Mucosa of descending colon (tissue), 3 donors: ENCODE measurements at regions not wholly inside any gene's neighbourhood (a gene's known extent, or its start where the extent isn't known, plus 50 kb on each side); places are given as distances from the start of the nearest gene placed in this dataset.

Source experiments
- ATAC-seq: fragments of 200-7000 bp; cut with Tn5 transposase; one replicate; pipeline ENCODE4 v1.9.1; 2020; ENCODE audit warnings: mild to moderate bottlenecking, moderate library complexity
- DNase-seq, 3 donors: peaks; one replicate each; pipeline ENCODE4 v3.0.0-alpha.2; 2020
- H3K36me3 ChIP-seq: fragments of 200-600 bp; one replicate; pipeline ENCODE4 v1.8.0; 2021; ENCODE audit warnings: low read depth, mild to moderate bottlenecking
- H3K4me1 ChIP-seq: fragments of 200-600 bp; one replicate; pipeline ENCODE4 v1.8.0; 2021; ENCODE audit warnings: low read depth, mild to moderate bottlenecking
- H3K4me3 ChIP-seq: fragments of 200-600 bp; one replicate; pipeline ENCODE4 v1.8.0; 2021; ENCODE audit warnings: mild to moderate bottlenecking
- H3K9me3 ChIP-seq: fragments of 200-600 bp; one replicate; pipeline ENCODE4 v1.8.0; 2021; ENCODE audit warnings: mild to moderate bottlenecking
- CTCF ChIP-seq: fragments of 200-600 bp; IDR thresholded peaks from one replicate; pipeline ENCODE4 v1.8.0; 2022; ENCODE audit warnings: antibody characterized with exemption, mild to moderate bottlenecking
- intact Hi-C, 2 donors: fragments of 100-400 bp; cut with DNase I in 1 of 2; cut with micrococcal nuclease in 1 of 2; formaldehyde crosslinking; loops; one replicate each; pipeline versions ENCODE4 v1.11.0 to v1.11.1; 2022; cut with DNase I, micrococcal nuclease
- donor health status: DM: no; HTN: no; CAD: no; lungs with moderate emphysema.
- donor health status: DM: no; HTN: no; CAD: no.
- donor health status: DM: no; HTN: yes; CAD: no.

DNA sequence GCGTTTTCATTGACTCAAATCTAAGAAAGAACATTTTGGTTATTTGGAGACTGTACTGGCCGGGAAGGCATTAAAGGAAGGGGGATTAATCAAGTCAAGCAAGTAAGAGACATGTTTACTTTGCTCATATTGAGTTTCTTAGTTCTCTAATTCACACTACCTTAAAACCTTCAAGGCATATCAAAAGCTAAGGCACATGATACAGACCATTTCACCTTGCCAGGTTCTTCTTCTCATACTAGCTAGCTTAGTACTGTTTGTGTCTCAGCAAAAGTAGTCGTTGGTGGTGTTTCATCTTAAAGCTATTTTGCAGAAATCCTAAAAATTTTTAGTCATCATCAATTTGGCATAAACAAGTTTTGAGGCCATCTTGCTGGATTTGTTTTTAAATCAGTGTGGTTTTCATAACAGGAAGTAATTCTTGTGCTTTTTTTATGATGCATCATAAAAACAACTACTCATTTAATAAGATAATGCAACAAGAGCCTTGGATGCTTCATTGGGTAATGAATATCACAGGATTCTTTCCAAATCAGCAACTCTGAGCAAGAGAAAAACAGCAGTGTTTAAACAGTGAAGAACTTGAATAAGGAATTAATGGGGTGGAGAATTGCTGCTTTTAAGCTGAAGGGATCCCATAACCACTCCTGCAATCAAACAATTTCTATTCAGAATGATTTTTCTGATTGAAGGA lies 425.3 kb downstream of the EPM2A start:
- H3K4me1 ChIP-seq: no peaks in the 10 kb centered on the region
- H3K4me3 ChIP-seq: no peak overlapping the region
- intact Hi-C loops: no loop called here
- ATAC-seq (no peak), DNase-seq (no peak)
- no peak for TF ChIP-seq CTCF
- no peaks in the 10 kb centered on the region for H3K36me3 ChIP-seq
- H3K9me3 ChIP-seq: no peaks in the 10 kb centered on the region

DNA sequence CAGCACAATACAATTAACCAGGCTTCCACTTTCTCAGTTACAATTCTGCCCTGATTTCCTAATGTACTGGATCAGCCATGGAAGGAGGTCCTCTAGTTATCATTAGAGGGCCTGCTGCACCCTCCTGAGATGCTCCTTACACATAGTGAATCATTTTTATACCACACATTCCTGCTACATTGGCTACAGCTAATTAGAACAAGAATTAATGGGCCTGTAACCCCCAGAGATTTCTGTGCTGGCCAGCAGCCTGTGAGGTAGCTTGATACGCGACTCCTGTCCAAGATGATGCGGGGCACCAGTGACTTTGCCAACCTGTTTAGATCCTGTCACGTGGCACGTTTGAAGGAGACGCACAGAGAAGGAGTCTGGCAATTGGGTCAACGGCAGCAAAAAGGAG lies 422.8 kb downstream of the EPM2A start:
- Histone ChIP-seq H3K36me3 (no peaks in the 10 kb centered on the region), H3K4me3 (no peak overlapping the region), H3K9me3 (no peaks in the 10 kb centered on the region), H3K4me1 (no peaks in the 10 kb centered on the region)
- TF ChIP-seq CTCF: no peak
- ATAC-seq (no peak), DNase-seq (no peak)
- intact Hi-C loops: no loop called here

- DNase-seq (no peak), ATAC-seq (no peak)
- intact Hi-C loops: no loop called here
- no peak overlapping the region for H3K4me3 ChIP-seq
- no peaks in the 10 kb centered on the region for H3K4me1 ChIP-seq
- no peaks in the 10 kb centered on the region for H3K36me3 ChIP-seq
- H3K9me3 ChIP-seq: no peaks in the 10 kb centered on the region
- no peak for TF ChIP-seq CTCF
Measured at GRCh38 chr6:145313041-145313855, 422.1 kb downstream of the EPM2A start.

DNA sequence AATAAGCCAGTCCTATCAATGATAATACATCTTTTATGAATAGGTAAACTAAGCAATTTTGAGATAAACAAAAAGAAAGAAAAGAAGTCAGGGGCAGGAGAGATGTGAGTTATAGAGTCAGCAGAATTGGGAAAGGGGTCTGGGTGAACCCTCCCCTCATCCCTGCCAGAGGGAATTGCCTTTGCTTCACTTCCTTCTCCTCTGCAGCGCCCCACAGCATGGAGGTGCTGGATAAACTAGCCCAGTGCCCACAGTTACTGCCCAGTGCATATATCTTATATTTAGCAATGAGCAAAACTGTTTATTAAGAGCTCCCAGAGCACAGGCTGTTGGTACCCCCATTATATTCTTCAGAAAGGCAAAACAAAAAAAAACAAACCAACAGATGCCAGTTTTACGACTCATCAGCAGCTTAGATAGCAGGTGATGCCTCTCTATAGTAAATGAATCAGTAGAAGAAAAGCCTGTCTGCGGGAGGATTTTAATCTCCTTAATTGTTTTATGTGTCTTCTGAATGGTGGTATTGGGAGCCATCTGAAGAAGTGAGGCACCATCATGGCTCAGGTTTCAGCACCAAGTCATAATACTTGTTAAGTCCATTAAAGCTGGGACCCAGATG lies 419.2 kb downstream of the EPM2A start:
- DNase-seq (no peak), ATAC-seq (no peak)
- Histone ChIP-seq H3K36me3 (no peaks in the 10 kb centered on the region), H3K4me1 (no peaks in the 10 kb centered on the region), H3K4me3 (no peak overlapping the region), H3K9me3 (no peaks in the 10 kb centered on the region)
- intact Hi-C loops: no loop called here
- TF ChIP-seq CTCF: no peak

DNA sequence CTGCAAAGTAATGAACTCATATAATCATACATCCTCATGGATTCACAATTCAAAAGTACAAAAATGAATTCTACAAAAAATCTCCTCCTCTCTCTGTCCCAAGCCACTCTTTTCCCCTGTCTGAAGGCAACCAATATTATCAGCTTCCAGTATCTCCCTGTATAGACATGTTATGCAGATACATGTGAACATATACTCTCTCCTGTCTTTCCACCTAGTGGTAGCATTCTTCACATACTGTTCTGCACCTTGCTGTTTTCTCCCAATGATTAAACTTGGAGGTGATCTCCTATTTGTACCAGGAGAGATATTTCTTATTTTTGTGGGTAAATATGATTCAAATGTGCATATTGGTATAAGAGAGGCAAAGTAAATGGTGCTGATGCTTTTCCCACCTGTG lies 416.4 kb downstream of the EPM2A start:
- TF ChIP-seq CTCF: no peak
- ATAC-seq (no peak), DNase-seq (no peak)
- no peaks in the 10 kb centered on the region for H3K4me1 ChIP-seq
- no peaks in the 10 kb centered on the region for H3K9me3 ChIP-seq
- H3K36me3 ChIP-seq: no peaks in the 10 kb centered on the region
- intact Hi-C loops: no loop called here
- H3K4me3 ChIP-seq: no peak overlapping the region
